Tibial nerve (tissue), 4 donors: ENCODE measurements at regions not wholly inside any gene's neighbourhood (a gene's known extent, or its start where the extent isn't known, plus 50 kb on each side); places are given as distances from the start of the nearest gene placed in this dataset.

ENCODE experiments used
- DNase-seq, 2 donors: peaks; one replicate each; pipeline ENCODE4 v3.0.0-alpha.2; 2019; ENCODE audit warnings: low spot score in 2 of 2
- H3K27ac ChIP-seq, 4 donors: fragments of 200-600 bp; sonication (generic) in 3 of 4; one replicate each; pipeline ENCODE4 v1.5.1; 2017 to 2019; ENCODE audit warnings: mild to moderate bottlenecking in 1 of 4
- H3K27me3 ChIP-seq, 2 donors: fragments of 200-600 bp; sonication (generic) in 1 of 2; one replicate each; pipeline versions ENCODE4 v1.5.1 to v1.6.0; 2017 to 2019
- H3K36me3 ChIP-seq, 3 donors: fragments of 200-600 bp; sonication (generic); one replicate each; pipeline ENCODE4 v1.5.1; 2018 to 2019
- H3K4me1 ChIP-seq, 4 donors: fragments of 200-600 bp; sonication (generic) in 3 of 4; one replicate each; pipeline ENCODE4 v1.5.1; 2017 to 2019
- H3K4me3 ChIP-seq, 4 donors: fragments of 200-600 bp; sonication (generic) in 3 of 4; one replicate each; pipeline ENCODE4 v1.5.1; 2017 to 2019; ENCODE audit warnings: mild to moderate bottlenecking in 1 of 4, moderate library complexity in 1 of 4
- H3K9me3 ChIP-seq, 4 donors: fragments of 200-600 bp; sonication (generic) in 3 of 4; one replicate each; pipeline ENCODE4 v1.5.1; 2017 to 2019
- EP300 ChIP-seq, 2 donors: sonication (generic); formaldehyde crosslinking; IDR thresholded peaks; one replicate each; pipeline ENCODE4 v1.6.1; 2017; ENCODE audit warnings: antibody characterized with exemption in 2 of 2, mild to moderate bottlenecking in 1 of 2
- POLR2A ChIP-seq, 2 donors: fragments of 450-650 bp; IDR thresholded peaks; one replicate each; pipeline ENCODE4 v1.6.1; 2017; ENCODE audit warnings: antibody characterized with exemption in 2 of 2, mild to moderate bottlenecking in 2 of 2, moderate library complexity in 2 of 2
- WGBS, 2 donors: methylation state at CpG; one replicate each; pipeline ENCODE4 v1.1.5; 2018; 5-methylcytosine and 5-hydroxymethylcytosine counted together
- TF ChIP-seq, protein P1 (sequence below), 5 experiments: fragments of 200-600 bp in 3 of 5; fragments of 450-650 bp in 2 of 5; sonication (generic) in 3 of 5; IDR thresholded peaks; one replicate each; pipeline ENCODE4 v1.5.1; 2016 to 2019; ENCODE audit warnings: antibody characterized with exemption in 5 of 5, mild to moderate bottlenecking in 3 of 5, moderate library complexity in 2 of 5

DNA sequence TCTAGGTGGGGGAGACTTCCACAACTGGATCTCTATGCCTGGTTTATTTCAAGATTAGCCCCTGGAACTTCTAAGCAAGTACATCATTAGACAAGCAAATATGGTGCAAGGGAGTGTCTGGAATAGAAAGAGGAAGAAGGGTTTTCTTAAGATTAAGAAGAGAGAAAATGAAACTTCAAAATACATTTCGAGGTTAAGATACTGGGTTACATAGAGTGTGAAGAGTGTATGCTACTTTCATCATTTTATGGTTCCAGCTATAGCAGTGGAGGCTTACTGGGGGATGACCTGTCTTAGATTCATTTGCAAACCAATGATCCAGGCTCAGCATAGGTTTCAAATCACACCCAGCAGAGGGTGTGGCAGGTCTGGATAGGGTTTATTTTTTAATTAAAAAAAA is 144.4 kb upstream of the GATB start:
- H3K9me3 ChIP-seq: peaks cover 0 to 32% (median 4%) of the 10 kb centered on the region in 4 donors
- 69 to 71% methylated on average over 1 of the region's 1 CpG for WGBS, 2 donors
- no peak overlapping the region for H3K27ac ChIP-seq
- TF ChIP-seq POLR2A (IDR thresholded peaks at IDR 0.05): no peak
- TF ChIP-seq, protein P1, sequence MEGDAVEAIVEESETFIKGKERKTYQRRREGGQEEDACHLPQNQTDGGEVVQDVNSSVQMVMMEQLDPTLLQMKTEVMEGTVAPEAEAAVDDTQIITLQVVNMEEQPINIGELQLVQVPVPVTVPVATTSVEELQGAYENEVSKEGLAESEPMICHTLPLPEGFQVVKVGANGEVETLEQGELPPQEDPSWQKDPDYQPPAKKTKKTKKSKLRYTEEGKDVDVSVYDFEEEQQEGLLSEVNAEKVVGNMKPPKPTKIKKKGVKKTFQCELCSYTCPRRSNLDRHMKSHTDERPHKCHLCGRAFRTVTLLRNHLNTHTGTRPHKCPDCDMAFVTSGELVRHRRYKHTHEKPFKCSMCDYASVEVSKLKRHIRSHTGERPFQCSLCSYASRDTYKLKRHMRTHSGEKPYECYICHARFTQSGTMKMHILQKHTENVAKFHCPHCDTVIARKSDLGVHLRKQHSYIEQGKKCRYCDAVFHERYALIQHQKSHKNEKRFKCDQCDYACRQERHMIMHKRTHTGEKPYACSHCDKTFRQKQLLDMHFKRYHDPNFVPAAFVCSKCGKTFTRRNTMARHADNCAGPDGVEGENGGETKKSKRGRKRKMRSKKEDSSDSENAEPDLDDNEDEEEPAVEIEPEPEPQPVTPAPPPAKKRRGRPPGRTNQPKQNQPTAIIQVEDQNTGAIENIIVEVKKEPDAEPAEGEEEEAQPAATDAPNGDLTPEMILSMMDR (IDR thresholded peaks at IDR 0.05): no peak
- TF ChIP-seq EP300 (IDR thresholded peaks at IDR 0.05): no peak
- no peaks in the 10 kb centered on the region for H3K36me3 ChIP-seq
- H3K4me3 ChIP-seq: no peak overlapping the region
- no peaks in the 10 kb centered on the region for H3K27me3 ChIP-seq
- no peaks in the 10 kb centered on the region for H3K4me1 ChIP-seq
- no peak for DNase-seq

- peaks cover 0 to 33% (median 4%) of the 10 kb centered on the region in 4 donors for H3K9me3 ChIP-seq
- H3K4me1 ChIP-seq: no peaks in the 10 kb centered on the region
- DNase-seq: no peak
- H3K27me3 ChIP-seq: no peaks in the 10 kb centered on the region
- no peaks in the 10 kb centered on the region for H3K36me3 ChIP-seq
- no peak overlapping the region for H3K4me3 ChIP-seq
- TF ChIP-seq POLR2A (IDR thresholded peaks at IDR 0.05) (no peak), EP300 (IDR thresholded peaks at IDR 0.05) (no peak)
- TF ChIP-seq, protein P1 (IDR thresholded peaks at IDR 0.05): no peak
- no peak overlapping the region for H3K27ac ChIP-seq
Measured at GRCh38 chr4:151901631-151902030, 140.8 kb upstream of the GATB start.

GRCh38 chr4:151896880-151897279 is 136.1 kb upstream of the GATB start:
- WGBS, 2 donors: 95 to 96% methylated on average over 2 of the region's 2 CpGs
- TF ChIP-seq EP300 (IDR thresholded peaks at IDR 0.05) (no peak), POLR2A (IDR thresholded peaks at IDR 0.05) (no peak)
- TF ChIP-seq, protein P1 (IDR thresholded peaks at IDR 0.05): no peak
- no peak for DNase-seq
- Histone ChIP-seq H3K27ac (no peak overlapping the region), H3K27me3 (no peaks in the 10 kb centered on the region), H3K9me3 (peaks cover 0 to 17% (median 0%) of the 10 kb centered on the region in 4 donors), H3K4me1 (no peaks in the 10 kb centered on the region), H3K4me3 (no peak overlapping the region), H3K36me3 (no peaks in the 10 kb centered on the region)

- Histone ChIP-seq H3K36me3 (no peaks in the 10 kb centered on the region), H3K4me3 (no peak overlapping the region), H3K9me3 (peaks cover 0 to 6% (median 0%) of the 10 kb centered on the region in 4 donors), H3K27me3 (no peaks in the 10 kb centered on the region), H3K4me1 (no peaks in the 10 kb centered on the region), H3K27ac (no peak overlapping the region)
- TF ChIP-seq, protein P1 (IDR thresholded peaks at IDR 0.05): no peak
- no peak for TF ChIP-seq POLR2A (IDR thresholded peaks at IDR 0.05)
- no peak for TF ChIP-seq EP300 (IDR thresholded peaks at IDR 0.05)
- WGBS, 2 donors: 94% methylated on average over 3 of the region's 3 CpGs
- DNase-seq: no peak
Measured at GRCh38 chr4:151895671-151896070, 134.9 kb upstream of the GATB start.

DNA sequence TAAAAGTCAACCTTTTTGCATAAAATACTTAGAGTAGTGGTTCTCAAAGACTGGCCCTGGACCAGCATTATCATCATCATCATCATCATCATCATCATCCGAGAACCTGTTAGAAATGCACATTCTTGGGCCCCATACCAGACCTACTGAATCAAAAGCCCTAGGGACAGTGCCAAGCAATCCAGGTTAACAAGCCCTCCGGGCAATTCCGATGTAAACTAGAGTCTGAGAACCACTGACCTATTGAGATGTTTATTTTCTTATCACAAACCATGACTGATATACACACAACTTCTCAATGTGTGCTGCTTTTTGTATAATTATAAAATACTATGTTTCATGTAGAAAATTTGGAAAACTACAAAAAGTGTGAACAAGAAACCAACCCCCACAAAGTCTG is 133.4 kb upstream of the GATB start:
- Histone ChIP-seq H3K9me3 (no peaks in the 10 kb centered on the region), H3K27me3 (no peaks in the 10 kb centered on the region), H3K4me1 (no peaks in the 10 kb centered on the region), H3K36me3 (no peaks in the 10 kb centered on the region), H3K4me3 (no peak overlapping the region), H3K27ac (no peak overlapping the region)
- 87 to 90% methylated on average over 3 of the region's 3 CpGs for WGBS, 2 donors
- no peak for DNase-seq
- TF ChIP-seq POLR2A (IDR thresholded peaks at IDR 0.05) (no peak), EP300 (IDR thresholded peaks at IDR 0.05) (no peak)
- TF ChIP-seq, protein P1 (IDR thresholded peaks at IDR 0.05): no peak
